GM12872 (cell line): ENCODE measurements at regions not wholly inside any gene's neighbourhood (a gene's known extent, or its start where the extent isn't known, plus 50 kb on each side); places are given as distances from the start of the nearest gene placed in this dataset.

Experiments used
- CTCF ChIP-seq: IDR thresholded peaks from 3 replicates; pipeline ENCODE4 v1.5.1; 2011; ENCODE audit warnings: low read depth, mild to moderate bottlenecking, low read length, moderate library complexity; ENCODE audit not compliant: insufficient read depth

- TF ChIP-seq CTCF: no peak
These were observed 61.9 kb upstream of the C1orf21 start for GRCh38 chr1:184324972-184325371.

- no peak for TF ChIP-seq CTCF
These were observed 60.6 kb upstream of the C1orf21 start for GRCh38 chr1:184326278-184326677.

GRCh38 chr1:184329245-184329953, 57.4 kb upstream of the C1orf21 start:
- no peak for TF ChIP-seq CTCF

GRCh38 chr1:184329962-184330868, 56.6 kb upstream of the C1orf21 start:
- no peak for TF ChIP-seq CTCF

- TF ChIP-seq CTCF: no peak
These were observed 56.0 kb upstream of the C1orf21 start for GRCh38 chr1:184330875-184331274.
